B cell (primary cell): ENCODE measurements at regions not wholly inside any gene's neighbourhood (a gene's known extent, or its start where the extent isn't known, plus 50 kb on each side); places are given as distances from the start of the nearest gene placed in this dataset.

Experiments used
- ATAC-seq: fragments of 200-7000 bp; cut with Tn5 transposase; one replicate; pipeline ENCODE4 v1.10.0; 2021; ENCODE audit warnings: low read depth, mild to moderate bottlenecking, moderate number of reproducible peaks, moderate library complexity
- CTCF ChIA-PET: fragments of 350-600 bp; sonication (Branson Sonifier 250); formaldehyde crosslinking; loops from one replicate; lab custom pipeline; 2021; ENCODE audit warnings: antibody characterized with exemption, inconsistent platforms; lab: Charles Lee
- POLR2A ChIA-PET: fragments of 350-600 bp; sonication (Branson Sonifier 250); formaldehyde crosslinking; loops from one replicate; lab custom pipeline; 2021; ENCODE audit warnings: antibody characterized with exemption; lab: Charles Lee
- DNase-seq: peaks from one replicate; pipeline ENCODE4 v3.0.0; 2013
- H2AFZ ChIP-seq: 2 replicates; pipeline ENCODE4 v1.6.1; 2012; ENCODE audit warnings: mild to moderate bottlenecking, low read depth, low read length; ENCODE audit not compliant: insufficient read depth, poor library complexity, severe bottlenecking
- H3K27ac ChIP-seq, 2 donors: 1 replicate in 1 of 2; 2 replicates in 1 of 2; pipeline ENCODE4 v1.5.1; 2012 to 2013; ENCODE audit warnings: low read length in 2 of 2, mild to moderate bottlenecking in 2 of 2, moderate library complexity in 1 of 2
- H3K27me3 ChIP-seq, 4 experiments: fragments of 200-600 bp in 1 of 4; sonication (generic) in 1 of 4; replicated peaks in 1 of 4; 1 replicate in 2 of 4; 2 replicates in 2 of 4; pipeline versions ENCODE4 v1.6.1 to v1.7.0; 2013 to 2016; ENCODE audit warnings: low read length in 3 of 4, mild to moderate bottlenecking in 2 of 4, mixed read lengths in 1 of 4, moderate library complexity in 1 of 4; ENCODE audit not compliant: insufficient read depth in 4 of 4, control insufficient read depth in 3 of 4; ENCODE audit errors: control extremely low read depth in 1 of 4
- H3K36me3 ChIP-seq, 2 experiments: replicated peaks in 1 of 2; 1 replicate in 1 of 2; 2 replicates in 1 of 2; pipeline versions ENCODE4 v1.6.1 to v1.7.1; 2013; ENCODE audit warnings: low read length in 1 of 2; ENCODE audit not compliant: insufficient read depth in 2 of 2, control insufficient read depth in 1 of 2; ENCODE audit errors: control extremely low read depth in 1 of 2, extremely low read depth in 1 of 2
- H3K4me1 ChIP-seq, 2 donors: fragments of 200-600 bp in 1 of 2; sonication (generic) in 1 of 2; 1 replicate in 1 of 2; 2 replicates in 1 of 2; pipeline versions ENCODE4 v1.5.1 to v1.6.1; 2013 to 2017; ENCODE audit warnings: low read length in 2 of 2; ENCODE audit not compliant: control insufficient read depth in 2 of 2, insufficient read depth in 2 of 2
- H3K4me2 ChIP-seq: replicated peaks from 2 replicates; pipeline ENCODE3; 2012; ENCODE audit warnings: mild to moderate bottlenecking, low read depth, low read length; ENCODE audit not compliant: poor library complexity, severe bottlenecking
- H3K4me3 ChIP-seq, 5 experiments: fragments of 200-600 bp in 1 of 5; sonication (generic) in 1 of 5; 1 replicate in 3 of 5; 2 replicates in 2 of 5; pipeline versions ENCODE4 v1.5.1 to v1.7.0; 2011 to 2016; ENCODE audit warnings: low read length in 4 of 5, mild to moderate bottlenecking in 4 of 5, low read depth in 2 of 5, control low read depth in 1 of 5, moderate library complexity in 1 of 5; ENCODE audit not compliant: insufficient read depth in 1 of 5; ENCODE audit errors: control extremely low read depth in 1 of 5, extremely low read depth in 1 of 5
- H3K79me2 ChIP-seq: fragments of 200-600 bp; sonication (generic); one replicate; pipeline ENCODE4 v1.6.0; 2016; ENCODE audit warnings: low read length; ENCODE audit not compliant: control insufficient read depth, insufficient read depth
- H3K9ac ChIP-seq: fragments of 200-600 bp; sonication (generic); 2 replicates; pipeline ENCODE4 v1.6.1; 2017; ENCODE audit warnings: mild to moderate bottlenecking, low read length, moderate library complexity
- H3K9me3 ChIP-seq, 3 donors: one replicate each; pipeline versions ENCODE4 v1.6.1 to v1.7.1; 2013; ENCODE audit warnings: low read length in 2 of 3; ENCODE audit not compliant: control insufficient read depth in 2 of 3, insufficient read depth in 1 of 3; ENCODE audit errors: control extremely low read depth in 1 of 3
- H4K20me1 ChIP-seq: 2 replicates; pipeline ENCODE4 v1.6.0; 2012; ENCODE audit warnings: mild to moderate bottlenecking, low read length; ENCODE audit not compliant: insufficient read depth, control insufficient read depth, poor library complexity, severe bottlenecking
- H3K27ac Mint-ChIP-seq: one replicate; pipeline ENCODE4 v1.8.0; 2021; ENCODE audit warnings: mixed read lengths
- H3K27me3 Mint-ChIP-seq: one replicate; pipeline ENCODE4 v1.8.0; 2021; ENCODE audit warnings: mixed read lengths
- H3K4me1 Mint-ChIP-seq: one replicate; pipeline ENCODE4 v1.8.0; 2021; ENCODE audit warnings: mixed read lengths
- H3K4me3 Mint-ChIP-seq: one replicate; pipeline ENCODE4 v1.8.0; 2021; ENCODE audit warnings: mixed read lengths
- H3K9me3 Mint-ChIP-seq: one replicate; pipeline ENCODE4 v1.8.0; 2022; ENCODE audit warnings: mixed read lengths; ENCODE audit not compliant: insufficient read depth
- CTCF ChIP-seq: fragments of 200-600 bp; IDR thresholded peaks from one replicate; pipeline ENCODE4 v1.8.0; 2022; ENCODE audit warnings: antibody characterized with exemption, mild to moderate bottlenecking
- EZH2 ChIP-seq: IDR thresholded peaks from 2 replicates; pipeline ENCODE4 v1.6.1; 2012; ENCODE audit warnings: borderline replicate concordance, low read depth, mild to moderate bottlenecking, moderate library complexity, low read length; ENCODE audit not compliant: insufficient read depth, poor library complexity, severe bottlenecking
- WGBS: methylation state at CpG from one replicate; pipeline ENCODE4 v1.1.5; 2013; ENCODE audit warnings: missing lambda C conversion rate; ENCODE audit not compliant: insufficient coverage; 5-methylcytosine and 5-hydroxymethylcytosine counted together
- intact Hi-C: fragments of 100-400 bp; cut with micrococcal nuclease; formaldehyde crosslinking; loops from one replicate; pipeline ENCODE4 v1.10.0; 2022

- H3K27me3 ChIP-seq: peaks cover 0 to 10% (median 1%) of the 10 kb centered on the region in 4 experiments
- intact Hi-C loops: no loop called here
- H2AFZ ChIP-seq: no peak overlapping the region
- H3K4me3 ChIP-seq: no peak overlapping the region
- ChIA-PET CTCF (no interaction called here), POLR2A (no interaction called here)
- H3K9ac ChIP-seq: no peak overlapping the region
- no peaks in the 10 kb centered on the region for H3K9me3 ChIP-seq
- H3K4me1 ChIP-seq: no peaks in the 10 kb centered on the region
- no peaks in the 10 kb centered on the region for H3K9me3 Mint-ChIP-seq
- no peak overlapping the region for H3K4me2 ChIP-seq
- H4K20me1 ChIP-seq: no peaks in the 10 kb centered on the region
- ATAC-seq (no peak), DNase-seq (no peak)
- H3K27ac ChIP-seq: no peak overlapping the region
- TF ChIP-seq CTCF (no peak), EZH2 (no peak)
- H3K79me2 ChIP-seq: no peaks in the 10 kb centered on the region
- no peaks in the 10 kb centered on the region for H3K36me3 ChIP-seq
- H3K27me3 Mint-ChIP-seq: peaks cover 23% of the 10 kb centered on the region
- H3K27ac Mint-ChIP-seq: no peak overlapping the region
- no peaks in the 10 kb centered on the region for H3K4me1 Mint-ChIP-seq
- WGBS: no CpG with 5 or more reads among the region's 4 CpGs
- no peak overlapping the region for H3K4me3 Mint-ChIP-seq
These were observed 137.2 kb downstream of the SREK1 start for GRCh38 chr5:66281294-66281693.

GRCh38 chr5:66284588-66285342 is 140.7 kb downstream of the SREK1 start:
- Histone ChIP-seq H3K4me3 (no peak overlapping the region), H3K36me3 (no peaks in the 10 kb centered on the region), H3K27me3 (no peaks in the 10 kb centered on the region), H2AFZ (no peak overlapping the region), H3K4me2 (no peak overlapping the region), H3K9ac (no peak overlapping the region), H3K27ac (no peak overlapping the region), H3K9me3 (no peaks in the 10 kb centered on the region), H3K4me1 (no peaks in the 10 kb centered on the region), H4K20me1 (no peaks in the 10 kb centered on the region), H3K79me2 (no peaks in the 10 kb centered on the region)
- H3K9me3 Mint-ChIP-seq: no peaks in the 10 kb centered on the region
- no peak overlapping the region for H3K4me3 Mint-ChIP-seq
- ChIA-PET POLR2A (no interaction called here), CTCF (interaction anchor here (1.3 kb wide), 1 partner anchor 11 kb away, joined by 3 read pairs; no protein-coding TSS in a partner anchor)
- TF ChIP-seq EZH2: no peak
- TF ChIP-seq CTCF: no peak
- ATAC-seq: no peak
- H3K4me1 Mint-ChIP-seq: no peaks in the 10 kb centered on the region
- no peak overlapping the region for H3K27ac Mint-ChIP-seq
- peaks cover 9% of the 10 kb centered on the region for H3K27me3 Mint-ChIP-seq
- 95% methylated on average over 2 of the region's 2 CpGs for WGBS
- intact Hi-C loops: no loop called here
- no peak for DNase-seq
